ENCODE measurements at regions not wholly inside any gene's neighbourhood (a gene's known extent, or its start where the extent isn't known, plus 50 kb on each side); places are given as distances from the start of the nearest gene placed in this dataset.

- TF ChIP-seq CTCF (IDR thresholded peaks at IDR 0.05), result no peak
- ATAC-seq (no peak), DNase-seq (no peak)
- Mint-ChIP-seq H3K4me1 (ENCODE audit: low read depth) (no peaks in the 10 kb centered on the region), H3K36me3 (ENCODE audit: low read depth) (no peaks in the 10 kb centered on the region), H3K27ac (no peak overlapping the region), H3K27me3 (no peaks in the 10 kb centered on the region), H3K9me3 (no peaks in the 10 kb centered on the region), H3K4me3 (no peak overlapping the region)
- CTCF ChIA-PET, result interaction anchor here (1.2 kb wide), 1 partner anchor 10 kb away, joined by 3 read pairs; no protein-coding TSS in a partner anchor
- intact Hi-C loops (cut with micrococcal nuclease), result no loop called here
- POLR2A ChIA-PET, result no interaction called here
Observed at GRCh38 chr5:18325431-18325830, 691.2 kb downstream of the TAF11L14 start.

- TF ChIP-seq CTCF (IDR thresholded peaks at IDR 0.05), result no peak
- no peaks in the 10 kb centered on the region for H3K4me1 Mint-ChIP-seq (ENCODE audit: low read depth)
- intact Hi-C loops (cut with micrococcal nuclease), result no loop called here
Observed at GRCh38 chr5:18329328-18329727, 695.1 kb downstream of the TAF11L14 start.

DNA sequence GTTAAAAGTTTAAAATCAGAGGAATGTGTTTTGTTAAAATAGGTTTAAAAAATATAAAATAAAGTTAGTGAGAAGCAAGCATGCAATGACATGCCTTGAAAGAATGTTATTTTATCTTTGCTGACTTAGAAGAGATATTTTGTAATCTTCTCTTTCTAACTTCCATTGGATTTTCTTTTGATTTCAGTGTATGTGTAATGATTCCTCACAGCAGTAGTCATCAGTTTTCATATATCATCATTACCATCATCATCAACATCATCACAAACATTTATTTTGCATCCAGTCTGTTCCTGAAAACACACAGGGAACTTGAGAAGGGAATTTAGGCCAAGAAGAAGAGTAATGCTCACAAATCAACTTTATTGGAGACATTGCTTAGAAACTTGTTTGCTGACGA is 699.6 kb downstream of the TAF11L14 start:
- POLR2A ChIA-PET, result no interaction called here

More at GRCh38 chr5:18329328-18329727, 695.1 kb downstream of the TAF11L14 start:
- H3K4me3 Mint-ChIP-seq, result no peak overlapping the region
- H3K9me3 Mint-ChIP-seq, result no peaks in the 10 kb centered on the region
- H3K27ac Mint-ChIP-seq, result no peak overlapping the region
- H3K27me3 Mint-ChIP-seq, result no peaks in the 10 kb centered on the region
- CTCF ChIA-PET, result no interaction called here
- no peak for ATAC-seq
- POLR2A ChIA-PET, result no interaction called here
- H3K36me3 Mint-ChIP-seq (ENCODE audit: low read depth), result no peaks in the 10 kb centered on the region
- DNase-seq, result no peak

DNA sequence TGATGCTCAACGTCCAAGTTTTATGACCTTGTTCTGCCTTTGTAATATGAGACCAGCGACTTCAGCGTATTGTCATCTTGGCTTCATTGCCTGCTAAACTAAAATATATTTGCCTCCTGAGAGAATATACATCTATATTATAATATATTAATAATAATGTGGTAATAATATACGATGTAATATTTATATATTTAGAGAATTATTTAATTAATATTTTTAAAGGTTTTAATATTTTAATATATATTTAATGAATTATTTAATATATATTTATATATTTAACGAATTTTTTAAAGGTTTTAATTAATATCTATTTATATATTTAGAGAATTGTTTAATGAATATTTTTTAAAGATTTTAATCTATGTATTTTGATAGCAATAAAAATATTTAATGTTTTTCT is 700.7 kb downstream of the TAF11L14 start:
- TF ChIP-seq CTCF (IDR thresholded peaks at IDR 0.05), result no peak
- Mint-ChIP-seq H3K4me3 (no peak overlapping the region), H3K4me1 (ENCODE audit: low read depth) (no peaks in the 10 kb centered on the region), H3K36me3 (ENCODE audit: low read depth) (no peaks in the 10 kb centered on the region), H3K9me3 (no peaks in the 10 kb centered on the region), H3K27ac (no peak overlapping the region), H3K27me3 (no peaks in the 10 kb centered on the region)
- ChIA-PET CTCF (no interaction called here), POLR2A (no interaction called here)
- intact Hi-C loops (cut with micrococcal nuclease), result no loop called here
- ATAC-seq (no peak), DNase-seq (no peak)

More for the DNA sequence above, 699.6 kb downstream of the TAF11L14 start:
- no peak overlapping the region for H3K4me3 Mint-ChIP-seq
- no peaks in the 10 kb centered on the region for H3K9me3 Mint-ChIP-seq
- H3K27ac Mint-ChIP-seq, result no peak overlapping the region
- ATAC-seq (no peak), DNase-seq (no peak)
- H3K36me3 Mint-ChIP-seq (ENCODE audit: low read depth), result no peaks in the 10 kb centered on the region
- TF ChIP-seq CTCF (IDR thresholded peaks at IDR 0.05), result no peak
- H3K4me1 Mint-ChIP-seq (ENCODE audit: low read depth), result no peaks in the 10 kb centered on the region
- intact Hi-C loops (cut with micrococcal nuclease), result no loop called here
- H3K27me3 Mint-ChIP-seq, result no peaks in the 10 kb centered on the region
- CTCF ChIA-PET, result no interaction called here

DNA sequence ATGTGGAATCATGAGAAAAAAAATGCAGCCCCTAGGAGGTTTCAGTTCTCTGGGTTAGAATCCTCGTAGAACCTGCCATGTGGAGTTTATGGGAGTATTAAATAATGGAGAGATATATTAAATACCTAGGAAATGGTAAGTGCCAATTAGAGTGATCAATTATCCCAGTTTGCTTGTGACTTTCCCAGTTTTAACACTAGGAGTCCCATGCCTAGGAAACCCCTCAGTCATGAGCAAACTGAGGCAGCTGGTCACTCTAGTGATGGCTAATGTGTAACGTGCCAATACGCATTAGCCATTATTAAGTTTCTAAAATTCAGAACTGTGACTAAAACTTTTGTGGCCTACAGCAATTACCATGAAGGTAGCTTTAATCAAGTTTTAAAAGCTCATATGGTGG is 720.6 kb downstream of the TAF11L14 start:
- TF ChIP-seq CTCF (IDR thresholded peaks at IDR 0.05), result no peak
- no peaks in the 10 kb centered on the region for H3K36me3 Mint-ChIP-seq (ENCODE audit: low read depth)
- no peaks in the 10 kb centered on the region for H3K27me3 Mint-ChIP-seq
- CTCF ChIA-PET, result no interaction called here
- H3K9me3 Mint-ChIP-seq, result no peaks in the 10 kb centered on the region
- H3K27ac Mint-ChIP-seq, result no peak overlapping the region
- intact Hi-C loops (cut with micrococcal nuclease), result no loop called here
- POLR2A ChIA-PET, result no interaction called here
- DNase-seq, result no peak
- no peaks in the 10 kb centered on the region for H3K4me1 Mint-ChIP-seq (ENCODE audit: low read depth)
- ATAC-seq, result no peak
- no peak overlapping the region for H3K4me3 Mint-ChIP-seq

Data from activated CD8-positive, alpha-beta T cell treated with anti-CD3 and anti-CD28 coated beads for 36 hours (primary cell).